SU-DHL-6 (cell line): ENCODE measurements at regions not wholly inside any gene's neighbourhood (a gene's known extent, or its start where the extent isn't known, plus 50 kb on each side); places are given as distances from the start of the nearest gene placed in this dataset.

Experiments used
- H2AFZ ChIP-seq: fragments of 200-600 bp; sonication (generic); 2 replicates; pipeline ENCODE4 v1.6.1; 2014; ENCODE audit warnings: low read depth, mild to moderate bottlenecking, moderate library complexity, mixed read lengths, antibody characterized with exemption, low read length; ENCODE audit not compliant: severe bottlenecking
- H3F3A ChIP-seq: fragments of 200-600 bp; shearing (Covaris generic); 2 replicates; pipeline ENCODE4 v1.6.0; 2016; ENCODE audit warnings: antibody characterized with exemption, mild to moderate bottlenecking; ENCODE audit not compliant: insufficient read depth
- H3K27ac ChIP-seq: fragments of 200-600 bp; sonication (generic); 2 replicates; pipeline ENCODE4 v1.5.1; 2016; ENCODE audit warnings: low read depth, mild to moderate bottlenecking, low read length, moderate library complexity, mixed read lengths
- H3K27me3 ChIP-seq: fragments of 200-600 bp; sonication (generic), shearing (Covaris generic); 2 replicates; pipeline ENCODE4 v1.6.0; 2014; ENCODE audit warnings: mild to moderate bottlenecking, low read length
- H3K36me3 ChIP-seq: fragments of 200-600 bp; sonication (generic); 2 replicates; pipeline ENCODE4 v1.6.1; 2014; ENCODE audit warnings: mild to moderate bottlenecking, low read length, mixed read lengths
- H3K4me2 ChIP-seq: fragments of 300-600, 200-600 bp; shearing (Covaris generic), sonication (generic); 2 replicates; pipeline ENCODE4 v1.6.0; 2014; ENCODE audit warnings: low read length, low read depth, mild to moderate bottlenecking; ENCODE audit not compliant: poor library complexity, severe bottlenecking
- H3K4me3 ChIP-seq: fragments of 200-600 bp; sonication (generic); 2 replicates; pipeline ENCODE4 v1.5.1; 2014; ENCODE audit warnings: antibody characterized with exemption, low read length, mild to moderate bottlenecking, mixed read lengths; ENCODE audit not compliant: insufficient read depth, poor library complexity, severe bottlenecking
- H3K79me2 ChIP-seq: fragments of 200-600 bp; sonication (generic); 2 replicates; pipeline ENCODE4 v1.6.1; 2014; ENCODE audit warnings: mild to moderate bottlenecking, low read length, moderate library complexity; ENCODE audit not compliant: insufficient read depth
- H3K9ac ChIP-seq: fragments of 200-600 bp; sonication (generic); 2 replicates; pipeline ENCODE4 v1.7.0; 2014; ENCODE audit warnings: mild to moderate bottlenecking, low read length
- H3K9me2 ChIP-seq: fragments of 200-600 bp; sonication (generic); replicated peaks from 2 replicates; pipeline ENCODE4 v1.6.1; 2014; ENCODE audit warnings: low read length; ENCODE audit not compliant: insufficient read depth
- H3K9me3 ChIP-seq: fragments of 200-600 bp; sonication (generic); 2 replicates; pipeline ENCODE4 v1.6.1; 2014; ENCODE audit warnings: low read length, mixed read lengths; ENCODE audit not compliant: insufficient read depth
- H4K20me1 ChIP-seq: fragments of 200-600 bp; sonication (generic); 2 replicates; pipeline ENCODE4 v1.6.1; 2014; ENCODE audit warnings: low read depth, mild to moderate bottlenecking, antibody characterized with exemption, low read length, moderate library complexity, mixed read lengths
- EZH2phosphoT487 ChIP-seq: fragments of 200-600 bp; sonication (generic), shearing (Covaris generic); conservative IDR thresholded peaks from 2 replicates; pipeline ENCODE4 v1.6.1; 2018; ENCODE audit warnings: mild to moderate bottlenecking, antibody characterized with exemption, low read length, moderate library complexity, mixed read lengths
- TF ChIP-seq, protein P1 (sequence below): fragments of 200-600 bp; sonication (generic); IDR thresholded peaks from one replicate; pipeline ENCODE4 v1.5.1; 2017; ENCODE audit warnings: antibody characterized with exemption, mild to moderate bottlenecking, low read length, moderate library complexity; ENCODE audit not compliant: insufficient read depth, poor library complexity, severe bottlenecking

DNA sequence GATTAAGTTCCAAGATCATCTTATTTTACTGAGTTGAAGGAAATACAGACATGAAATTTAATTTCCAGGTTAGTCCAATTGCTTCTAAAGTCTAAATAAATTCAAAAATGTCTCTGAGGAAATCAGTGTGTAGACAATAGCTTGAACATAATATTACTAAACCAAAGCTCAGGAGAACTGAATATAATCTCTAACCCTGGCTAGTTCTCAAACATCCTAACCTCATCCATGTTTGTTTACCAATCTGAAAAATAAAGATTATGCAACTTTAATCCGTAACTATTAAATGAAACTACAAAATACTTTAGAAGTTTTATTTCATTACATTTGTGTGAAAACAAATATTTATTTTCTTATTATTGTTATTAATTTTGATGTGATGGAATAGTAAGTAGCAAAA is 387.2 kb downstream of the TBC1D32 start:
- H3K9ac ChIP-seq: no peak overlapping the region
- no peaks in the 10 kb centered on the region for H3K9me2 ChIP-seq
- TF ChIP-seq, protein P1, sequence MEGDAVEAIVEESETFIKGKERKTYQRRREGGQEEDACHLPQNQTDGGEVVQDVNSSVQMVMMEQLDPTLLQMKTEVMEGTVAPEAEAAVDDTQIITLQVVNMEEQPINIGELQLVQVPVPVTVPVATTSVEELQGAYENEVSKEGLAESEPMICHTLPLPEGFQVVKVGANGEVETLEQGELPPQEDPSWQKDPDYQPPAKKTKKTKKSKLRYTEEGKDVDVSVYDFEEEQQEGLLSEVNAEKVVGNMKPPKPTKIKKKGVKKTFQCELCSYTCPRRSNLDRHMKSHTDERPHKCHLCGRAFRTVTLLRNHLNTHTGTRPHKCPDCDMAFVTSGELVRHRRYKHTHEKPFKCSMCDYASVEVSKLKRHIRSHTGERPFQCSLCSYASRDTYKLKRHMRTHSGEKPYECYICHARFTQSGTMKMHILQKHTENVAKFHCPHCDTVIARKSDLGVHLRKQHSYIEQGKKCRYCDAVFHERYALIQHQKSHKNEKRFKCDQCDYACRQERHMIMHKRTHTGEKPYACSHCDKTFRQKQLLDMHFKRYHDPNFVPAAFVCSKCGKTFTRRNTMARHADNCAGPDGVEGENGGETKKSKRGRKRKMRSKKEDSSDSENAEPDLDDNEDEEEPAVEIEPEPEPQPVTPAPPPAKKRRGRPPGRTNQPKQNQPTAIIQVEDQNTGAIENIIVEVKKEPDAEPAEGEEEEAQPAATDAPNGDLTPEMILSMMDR: no peak
- no peak for TF ChIP-seq EZH2phosphoT487
- no peaks in the 10 kb centered on the region for H3K9me3 ChIP-seq
- H3K27ac ChIP-seq: no peak overlapping the region
- H3K36me3 ChIP-seq: no peaks in the 10 kb centered on the region
- no peak overlapping the region for H3K4me3 ChIP-seq
- H3K4me2 ChIP-seq: no peak overlapping the region
- no peak overlapping the region for H2AFZ ChIP-seq
- H4K20me1 ChIP-seq: no peaks in the 10 kb centered on the region
- H3K27me3 ChIP-seq: no peaks in the 10 kb centered on the region
- no peaks in the 10 kb centered on the region for H3K79me2 ChIP-seq
- H3F3A ChIP-seq: no peaks in the 10 kb centered on the region

DNA sequence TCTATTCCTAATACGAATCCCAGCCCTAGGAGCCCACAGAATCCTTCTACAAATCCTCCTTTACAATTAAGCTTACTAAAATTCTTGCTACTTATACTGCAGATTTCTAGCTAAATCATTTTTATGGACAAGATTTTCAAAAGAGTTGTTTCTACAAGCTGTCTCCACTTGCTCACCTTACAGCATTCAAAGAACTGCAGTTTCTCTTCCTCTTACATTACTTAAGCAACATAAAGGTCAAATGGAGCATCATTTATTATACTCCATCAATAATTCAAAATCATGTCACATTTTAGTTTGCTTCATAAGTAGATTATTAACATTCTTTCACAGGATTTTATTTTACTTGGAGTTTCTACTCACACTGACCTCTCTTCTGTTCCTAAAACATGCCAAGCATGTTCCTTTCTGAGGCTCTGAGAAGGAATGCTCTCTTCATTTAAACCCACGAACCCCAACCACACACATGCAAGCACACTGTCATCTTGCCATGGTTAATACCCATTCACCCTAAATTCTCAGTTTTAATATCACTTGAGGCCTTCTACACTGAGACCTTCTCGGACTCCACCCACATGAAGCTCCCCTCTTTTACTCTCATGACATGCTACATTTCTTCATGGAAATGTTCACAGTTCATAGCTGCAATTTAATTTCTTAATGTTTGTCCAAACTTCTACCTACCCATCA is 388.2 kb downstream of the TBC1D32 start:
- no peaks in the 10 kb centered on the region for H4K20me1 ChIP-seq
- no peaks in the 10 kb centered on the region for H3K9me3 ChIP-seq
- H2AFZ ChIP-seq: no peak overlapping the region
- H3K4me3 ChIP-seq: no peak overlapping the region
- no peak overlapping the region for H3K9ac ChIP-seq
- H3K36me3 ChIP-seq: no peaks in the 10 kb centered on the region
- H3K79me2 ChIP-seq: no peaks in the 10 kb centered on the region
- no peak overlapping the region for H3K27ac ChIP-seq
- H3F3A ChIP-seq: no peaks in the 10 kb centered on the region
- no peaks in the 10 kb centered on the region for H3K9me2 ChIP-seq
- H3K27me3 ChIP-seq: no peaks in the 10 kb centered on the region
- H3K4me2 ChIP-seq: no peak overlapping the region
- TF ChIP-seq, protein P1: no peak
- no peak for TF ChIP-seq EZH2phosphoT487

DNA sequence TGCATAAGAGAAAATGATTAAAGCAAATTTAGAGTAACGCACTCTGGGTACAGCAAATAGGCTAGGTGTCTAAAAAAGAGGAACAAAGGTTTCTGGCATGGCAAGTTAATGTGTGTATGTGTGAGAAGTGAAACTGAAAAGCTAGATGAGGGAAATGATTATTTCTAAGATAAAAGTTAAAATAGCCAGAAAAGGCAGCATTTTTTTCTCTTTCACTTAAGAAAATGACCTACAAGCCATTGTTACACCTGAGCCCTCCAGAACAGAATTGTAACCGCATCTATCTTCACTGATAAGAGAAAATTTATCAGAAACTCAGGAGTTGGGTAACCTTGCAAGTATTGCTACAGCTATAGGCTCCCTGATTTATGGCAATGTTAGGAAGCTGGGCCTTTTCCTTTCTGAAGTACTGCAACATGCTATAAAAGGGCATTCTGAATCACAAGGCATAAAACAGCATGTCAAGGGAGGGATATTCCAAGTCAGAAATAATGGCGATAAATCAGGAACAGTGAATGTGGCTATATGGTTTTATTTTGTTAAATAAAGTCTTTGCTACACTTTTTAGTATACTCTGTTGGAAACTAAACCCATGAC is 395.3 kb downstream of the TBC1D32 start:
- Histone ChIP-seq H4K20me1 (no peaks in the 10 kb centered on the region), H3K9me2 (no peaks in the 10 kb centered on the region), H3K27ac (no peak overlapping the region), H3K4me2 (no peak overlapping the region), H3K27me3 (no peaks in the 10 kb centered on the region), H3K9ac (no peak overlapping the region), H2AFZ (no peak overlapping the region), H3F3A (no peaks in the 10 kb centered on the region), H3K9me3 (no peaks in the 10 kb centered on the region), H3K36me3 (no peaks in the 10 kb centered on the region), H3K4me3 (no peak overlapping the region), H3K79me2 (no peaks in the 10 kb centered on the region)
- TF ChIP-seq, protein P1: no peak
- no peak for TF ChIP-seq EZH2phosphoT487
